ENCODE measurements at regions not wholly inside any gene's neighbourhood (a gene's known extent, or its start where the extent isn't known, plus 50 kb on each side); places are given as distances from the start of the nearest gene placed in this dataset.
"Not testable (repeated sequence)": the region's sequence is repeated elsewhere in the genome, so short reads cannot be mapped to it uniquely, and the experiment has no call there.

DNA sequence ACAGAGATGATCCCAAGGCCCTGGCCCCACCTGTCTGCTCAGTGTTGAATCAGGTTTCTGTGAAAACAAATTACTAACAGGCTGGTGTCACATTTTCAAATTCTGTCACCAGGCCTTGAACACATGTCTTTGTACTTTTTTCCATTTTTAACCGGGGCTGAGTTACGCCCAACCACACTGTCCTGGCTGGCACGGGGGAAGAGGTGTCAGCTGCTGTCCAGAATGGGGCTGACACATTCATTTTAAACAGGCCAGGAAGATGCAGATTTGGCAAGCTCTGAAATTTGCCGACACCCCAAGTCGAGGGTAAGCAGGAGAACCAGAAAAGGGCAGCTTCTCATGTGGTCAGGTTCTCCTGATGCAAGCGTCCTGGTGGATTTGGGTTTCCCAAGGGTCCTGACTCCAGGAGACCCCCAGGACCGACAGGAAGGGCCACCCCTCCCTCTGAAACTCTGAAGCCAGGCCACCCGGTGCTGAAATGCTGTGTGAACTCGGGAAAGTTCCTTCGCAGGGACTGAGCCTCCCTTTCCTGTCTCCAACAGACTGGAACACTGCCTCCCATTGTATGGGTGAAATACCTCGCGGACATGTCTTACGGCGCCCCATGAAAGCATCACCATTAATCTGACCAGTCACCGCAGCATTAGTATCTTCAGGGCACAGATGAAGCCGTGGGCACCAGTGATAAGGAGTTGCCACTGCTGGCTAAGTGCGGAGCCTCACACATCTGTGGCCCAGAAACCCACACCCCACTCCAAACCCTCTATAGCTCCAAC, 90.5 kb upstream of the METTL9 start:
- not testable (repeated sequence) for H3K27me3 ChIP-seq; H3K4me3 ChIP-seq (ENCODE audit: low read depth, low read length); DNase-seq; H3K9me3 ChIP-seq
- Histone ChIP-seq H3K36me3 (peaks cover 31% of the 10 kb centered on the region), H3K4me1 (peaks cover 18% of the 10 kb centered on the region)
- TF ChIP-seq, protein P1, sequence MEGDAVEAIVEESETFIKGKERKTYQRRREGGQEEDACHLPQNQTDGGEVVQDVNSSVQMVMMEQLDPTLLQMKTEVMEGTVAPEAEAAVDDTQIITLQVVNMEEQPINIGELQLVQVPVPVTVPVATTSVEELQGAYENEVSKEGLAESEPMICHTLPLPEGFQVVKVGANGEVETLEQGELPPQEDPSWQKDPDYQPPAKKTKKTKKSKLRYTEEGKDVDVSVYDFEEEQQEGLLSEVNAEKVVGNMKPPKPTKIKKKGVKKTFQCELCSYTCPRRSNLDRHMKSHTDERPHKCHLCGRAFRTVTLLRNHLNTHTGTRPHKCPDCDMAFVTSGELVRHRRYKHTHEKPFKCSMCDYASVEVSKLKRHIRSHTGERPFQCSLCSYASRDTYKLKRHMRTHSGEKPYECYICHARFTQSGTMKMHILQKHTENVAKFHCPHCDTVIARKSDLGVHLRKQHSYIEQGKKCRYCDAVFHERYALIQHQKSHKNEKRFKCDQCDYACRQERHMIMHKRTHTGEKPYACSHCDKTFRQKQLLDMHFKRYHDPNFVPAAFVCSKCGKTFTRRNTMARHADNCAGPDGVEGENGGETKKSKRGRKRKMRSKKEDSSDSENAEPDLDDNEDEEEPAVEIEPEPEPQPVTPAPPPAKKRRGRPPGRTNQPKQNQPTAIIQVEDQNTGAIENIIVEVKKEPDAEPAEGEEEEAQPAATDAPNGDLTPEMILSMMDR (IDR thresholded peaks at IDR 0.05; ENCODE audit: low read depth, low read length) = 0 out of 2 replicates have a peak, but pooled peaks have one; percentile 4

DNA sequence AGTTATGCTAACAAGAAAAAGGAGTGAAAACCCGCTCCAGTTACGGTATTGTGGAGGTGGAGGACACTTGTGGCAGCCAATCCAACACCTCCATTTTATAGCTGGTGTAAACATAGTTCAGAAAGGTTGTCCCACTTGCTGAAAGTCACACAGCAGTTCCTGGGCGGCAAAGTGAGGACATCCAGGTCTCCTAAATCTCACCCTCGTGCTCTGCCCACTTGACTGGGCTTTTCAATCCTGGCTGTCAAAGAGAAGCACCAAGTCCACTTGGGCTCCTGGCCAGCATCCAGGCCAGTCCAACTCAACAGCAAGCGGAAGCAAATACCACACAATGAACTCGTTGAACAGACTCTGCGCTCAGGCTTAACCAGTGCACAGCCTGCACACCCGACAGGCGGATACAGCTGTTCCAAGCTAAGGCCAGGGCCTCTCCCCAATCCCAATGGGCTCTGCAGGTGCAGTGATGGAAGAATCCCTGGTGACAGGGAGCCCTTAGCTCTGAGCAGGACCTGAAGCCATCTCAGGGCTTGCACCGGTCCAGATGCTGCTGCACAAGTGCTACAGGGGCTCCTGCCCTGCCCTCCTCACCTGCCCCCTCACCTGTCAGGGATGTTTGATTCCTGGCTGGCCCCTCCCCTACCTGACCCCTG, 89.8 kb upstream of the METTL9 start:
- Histone ChIP-seq H3K36me3 (peaks cover 37% of the 10 kb centered on the region), H3K4me1 (peaks cover 24% of the 10 kb centered on the region)
- H3K4me3 ChIP-seq (ENCODE audit: low read depth, low read length); H3K27me3 ChIP-seq; H3K9me3 ChIP-seq; DNase-seq: not testable (repeated sequence)

DNA sequence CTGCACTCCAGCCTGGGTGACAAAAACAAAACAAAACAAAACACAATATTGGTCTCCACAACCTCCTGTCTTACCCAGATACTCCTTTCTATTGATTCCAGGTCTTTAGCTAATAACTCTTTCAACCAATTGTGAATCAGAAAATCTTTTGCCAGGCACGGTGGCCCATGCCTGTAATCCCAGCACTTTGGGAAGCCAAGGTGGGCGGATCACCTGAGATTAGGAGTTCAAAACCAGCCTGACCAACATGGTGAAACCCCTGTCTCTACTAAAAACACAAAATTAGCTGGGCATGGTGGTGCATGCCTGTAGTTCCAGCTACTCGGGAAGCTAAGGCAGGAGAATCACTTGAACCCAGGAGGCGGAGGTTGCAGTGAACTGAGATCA, 88.5 kb upstream of the METTL9 start:
- DNase-seq; H3K9me3 ChIP-seq; H3K27me3 ChIP-seq; H3K4me3 ChIP-seq (ENCODE audit: low read depth, low read length): not testable (repeated sequence)
- H3K4me1 ChIP-seq = peaks cover 24% of the 10 kb centered on the region
- H3K36me3 ChIP-seq = peaks cover 37% of the 10 kb centered on the region

DNA sequence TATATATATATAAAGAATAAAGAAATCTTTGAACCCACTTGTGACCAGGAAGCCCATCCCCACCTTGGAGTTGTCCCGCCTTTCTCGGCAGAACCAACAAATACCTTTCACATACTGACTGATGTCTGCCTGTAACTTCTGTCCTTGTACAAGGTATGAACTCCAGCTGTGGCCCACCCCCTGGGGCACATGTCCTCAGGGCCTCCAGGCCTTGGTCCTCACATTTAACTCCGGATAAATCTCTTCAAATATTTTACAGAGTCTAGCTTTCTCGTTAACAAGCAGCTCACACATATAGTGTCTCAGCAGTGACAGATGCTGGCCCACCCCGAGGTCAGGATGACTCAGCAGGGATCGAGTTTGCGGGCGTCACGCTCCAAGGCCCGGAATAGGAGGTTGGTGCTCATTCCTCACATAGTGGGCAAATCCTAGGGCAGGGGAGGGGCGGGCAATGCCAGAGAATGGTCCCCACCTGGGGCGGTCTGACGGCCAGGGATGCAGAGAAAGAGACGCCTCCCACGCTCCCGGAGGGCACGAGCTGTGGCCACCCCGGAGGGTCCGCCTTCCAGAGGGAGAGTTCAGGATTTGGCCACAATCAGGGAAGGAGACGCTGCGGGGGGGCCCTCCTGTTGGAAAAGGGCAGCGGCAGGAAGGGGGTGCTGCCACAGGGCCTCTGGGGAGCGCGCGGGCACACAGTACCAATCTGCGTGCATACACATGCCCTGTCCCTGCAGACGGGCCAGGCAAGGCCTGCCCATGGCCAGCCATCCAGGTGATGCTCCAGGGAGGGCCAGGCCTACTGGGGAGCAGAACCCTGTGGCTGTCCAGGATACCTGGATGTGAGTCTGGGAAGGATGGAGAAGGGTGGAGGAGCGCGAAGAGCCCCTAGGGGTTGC, 87.8 kb upstream of the METTL9 start:
- peak; percentile 58 for DNase-seq
- not testable (repeated sequence) for H3K27me3 ChIP-seq; H3K4me3 ChIP-seq (ENCODE audit: low read depth, low read length); H3K9me3 ChIP-seq
- peaks cover 37% of the 10 kb centered on the region for H3K36me3 ChIP-seq
- H3K4me1 ChIP-seq = peaks cover 24% of the 10 kb centered on the region

DNA sequence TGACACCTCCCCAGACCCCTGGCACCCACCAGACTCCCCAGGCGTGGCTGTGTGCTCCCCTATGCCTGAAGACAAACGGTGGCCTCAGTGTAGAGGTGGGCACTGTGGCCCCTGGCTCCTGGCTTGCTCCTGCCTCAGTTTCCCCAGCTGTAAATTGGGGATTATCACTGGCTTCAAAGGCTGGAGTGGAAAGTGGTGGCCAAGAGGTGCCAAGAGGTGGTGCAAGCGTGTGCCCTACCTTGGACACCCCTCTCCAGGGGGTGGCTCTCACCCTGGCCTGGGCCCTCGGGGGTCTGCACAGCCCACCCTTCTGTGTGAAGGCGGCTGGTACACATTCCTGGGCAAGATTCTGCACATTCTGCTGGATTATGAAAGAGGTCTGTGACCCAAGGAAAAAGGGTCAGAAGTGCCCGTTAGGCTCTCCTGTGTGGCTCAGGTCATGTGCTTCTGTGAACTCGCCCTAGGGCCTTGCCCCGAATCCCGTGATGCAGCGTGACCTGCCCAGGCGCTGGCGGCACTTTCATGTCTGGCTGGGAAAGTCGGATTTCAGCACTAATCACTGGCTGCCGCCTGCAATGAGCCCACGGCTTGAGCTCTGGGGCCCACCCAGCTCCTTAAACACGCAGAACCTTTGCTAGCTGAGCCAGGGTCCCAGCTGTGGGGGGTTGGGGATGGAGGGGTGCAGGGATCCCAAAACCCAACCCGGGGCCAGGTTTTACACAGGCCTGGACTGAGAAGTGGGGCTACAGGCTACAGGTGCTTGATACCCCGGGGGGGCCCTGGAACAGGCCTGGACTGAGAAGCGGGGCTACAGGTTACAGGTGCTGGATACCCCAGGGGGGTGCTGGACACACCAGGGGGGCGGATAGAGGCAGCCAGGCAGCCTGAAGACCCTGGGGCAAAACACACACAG, 86.8 kb upstream of the METTL9 start:
- not testable (repeated sequence) for H3K4me3 ChIP-seq (ENCODE audit: low read depth, low read length); H3K27me3 ChIP-seq; H3K9me3 ChIP-seq
- Histone ChIP-seq H3K36me3 (peaks cover 37% of the 10 kb centered on the region), H3K4me1 (peaks cover 24% of the 10 kb centered on the region)
- DNase-seq = peak; percentile 42

DNA sequence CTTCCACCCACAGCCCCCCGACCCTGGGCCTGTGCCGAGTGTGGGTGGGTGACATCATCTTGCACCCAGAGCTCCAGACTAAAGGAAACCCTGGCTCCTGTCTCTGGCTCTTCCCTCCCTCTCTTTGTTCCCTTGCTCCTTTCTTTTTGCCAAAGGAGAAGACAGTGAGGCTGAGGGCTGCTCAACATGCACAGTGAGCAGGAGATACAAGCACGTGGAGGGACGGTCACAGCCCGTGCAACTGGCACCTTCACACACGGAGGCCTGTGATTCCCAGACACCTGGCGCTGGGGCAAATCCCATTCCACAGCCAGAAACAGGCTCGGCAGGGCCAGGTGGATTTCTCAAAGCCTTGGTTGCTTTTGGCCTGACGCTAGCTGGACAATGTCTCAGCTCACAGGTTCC, 86.0 kb upstream of the METTL9 start:
- not testable (repeated sequence) for H3K9me3 ChIP-seq; H3K4me3 ChIP-seq (ENCODE audit: low read depth, low read length); H3K27me3 ChIP-seq
- peaks cover 24% of the 10 kb centered on the region for H3K4me1 ChIP-seq
- H3K36me3 ChIP-seq = peaks cover 38% of the 10 kb centered on the region
- DNase-seq = peak; percentile 37

DNA sequence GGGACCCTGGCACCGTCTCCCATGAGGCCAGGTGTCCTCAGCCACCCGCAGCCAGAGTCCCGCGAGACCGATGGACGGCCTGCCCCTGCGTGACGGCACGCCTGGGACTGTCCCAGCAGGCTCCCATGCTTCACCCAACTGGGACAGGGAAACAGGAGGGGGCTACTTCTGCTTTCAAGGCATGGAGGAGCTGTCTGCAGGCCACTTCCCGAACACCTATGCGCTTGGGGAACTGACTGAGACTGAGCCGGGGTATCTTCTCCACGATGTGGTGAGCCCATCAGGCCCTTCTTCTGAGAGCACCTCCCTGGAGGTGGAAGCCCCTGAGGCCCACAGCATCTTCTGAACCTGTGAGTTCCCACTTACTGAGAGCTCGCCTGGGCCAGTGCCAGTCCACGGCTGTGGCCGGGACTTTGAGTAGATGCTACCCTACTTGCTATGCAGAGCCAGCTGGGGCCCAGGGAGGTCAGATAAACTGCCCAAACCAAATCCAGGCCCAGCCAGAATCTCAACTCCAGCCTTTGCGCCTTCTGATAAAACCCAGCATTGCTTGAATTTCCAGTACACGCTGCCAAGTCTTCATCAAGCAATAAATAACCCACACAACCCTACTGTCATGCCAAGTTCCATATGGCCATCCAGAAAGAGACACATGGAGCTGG, 85.4 kb upstream of the METTL9 start:
- not testable (repeated sequence) for H3K27me3 ChIP-seq; H3K9me3 ChIP-seq; H3K4me3 ChIP-seq (ENCODE audit: low read depth, low read length)
- peak; percentile 28 for DNase-seq
- H3K36me3 ChIP-seq = peaks cover 38% of the 10 kb centered on the region
- peaks cover 24% of the 10 kb centered on the region for H3K4me1 ChIP-seq

DNA sequence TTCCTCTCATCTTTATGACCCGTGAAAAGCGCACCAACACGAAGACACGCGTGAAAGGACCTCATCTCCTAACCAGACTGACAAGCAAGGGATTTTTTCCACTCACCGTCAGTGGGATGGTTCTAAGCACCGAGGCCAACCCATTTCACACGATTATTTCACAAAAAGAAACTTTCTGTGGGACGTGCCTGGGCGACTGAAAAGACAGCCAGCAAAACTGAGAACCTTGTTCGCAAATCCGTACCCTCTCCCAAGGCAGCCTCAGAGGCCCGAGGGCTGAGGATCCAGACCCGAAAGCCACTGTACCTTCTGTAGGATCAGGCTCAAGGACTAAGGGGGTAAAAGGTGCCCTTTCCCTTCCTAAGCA, 84.9 kb upstream of the METTL9 start:
- DNase-seq; H3K4me3 ChIP-seq (ENCODE audit: low read depth, low read length); H3K27me3 ChIP-seq; H3K9me3 ChIP-seq: not testable (repeated sequence)
- peaks cover 24% of the 10 kb centered on the region for H3K4me1 ChIP-seq
- H3K36me3 ChIP-seq = peaks cover 35% of the 10 kb centered on the region

DNA sequence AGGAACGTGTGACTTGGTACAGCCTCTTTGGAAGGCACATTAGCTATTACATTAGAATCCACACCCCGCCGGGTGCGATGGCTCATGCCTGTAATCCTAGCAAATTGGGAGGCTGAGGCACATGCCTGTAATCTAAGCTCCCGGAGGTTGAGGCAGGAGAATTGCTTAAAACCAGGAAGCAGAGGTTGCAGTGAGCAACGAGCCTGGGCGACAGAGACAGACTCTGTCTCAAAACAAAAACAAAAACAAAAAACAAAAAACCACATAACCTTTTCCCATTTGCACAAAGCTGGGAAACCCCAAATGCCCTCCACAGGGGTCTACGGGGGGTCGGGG, 82.7 kb upstream of the METTL9 start:
- not testable (repeated sequence) for H3K9me3 ChIP-seq; H3K4me3 ChIP-seq (ENCODE audit: low read depth, low read length); DNase-seq; H3K27me3 ChIP-seq
- H3K4me1 ChIP-seq = peaks cover 23% of the 10 kb centered on the region
- peaks cover 22% of the 10 kb centered on the region for H3K36me3 ChIP-seq

DNA sequence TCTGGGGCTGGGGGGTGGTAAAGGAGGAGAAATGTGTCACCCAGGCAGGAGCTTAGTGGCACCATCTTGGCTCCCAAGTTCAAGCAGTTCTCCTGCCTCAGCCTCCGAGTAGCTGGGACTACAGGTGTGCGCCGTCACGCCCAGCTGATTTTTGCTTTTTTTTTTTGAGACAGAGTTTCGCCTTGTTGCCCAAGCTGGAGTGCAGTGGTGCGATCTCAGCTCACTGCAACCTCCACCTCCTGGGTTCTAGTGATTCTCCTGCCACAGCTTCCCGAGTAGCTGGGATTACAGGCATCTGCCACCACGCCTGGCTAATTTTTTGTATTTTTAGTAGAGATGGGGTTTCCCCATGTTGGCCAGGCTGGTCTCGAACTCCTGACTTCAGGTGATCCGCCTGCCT, 82.1 kb upstream of the METTL9 start:
- DNase-seq, H3K9me3 ChIP-seq, H3K27me3 ChIP-seq: not testable (repeated sequence)
- peaks cover 17% of the 10 kb centered on the region for H3K4me1 ChIP-seq
- peaks cover 19% of the 10 kb centered on the region for H3K36me3 ChIP-seq
- peak overlapping the region; percentile 11; the same call in 1 of the 2 replicates for H3K4me3 ChIP-seq (ENCODE audit: low read depth, low read length)

DNA sequence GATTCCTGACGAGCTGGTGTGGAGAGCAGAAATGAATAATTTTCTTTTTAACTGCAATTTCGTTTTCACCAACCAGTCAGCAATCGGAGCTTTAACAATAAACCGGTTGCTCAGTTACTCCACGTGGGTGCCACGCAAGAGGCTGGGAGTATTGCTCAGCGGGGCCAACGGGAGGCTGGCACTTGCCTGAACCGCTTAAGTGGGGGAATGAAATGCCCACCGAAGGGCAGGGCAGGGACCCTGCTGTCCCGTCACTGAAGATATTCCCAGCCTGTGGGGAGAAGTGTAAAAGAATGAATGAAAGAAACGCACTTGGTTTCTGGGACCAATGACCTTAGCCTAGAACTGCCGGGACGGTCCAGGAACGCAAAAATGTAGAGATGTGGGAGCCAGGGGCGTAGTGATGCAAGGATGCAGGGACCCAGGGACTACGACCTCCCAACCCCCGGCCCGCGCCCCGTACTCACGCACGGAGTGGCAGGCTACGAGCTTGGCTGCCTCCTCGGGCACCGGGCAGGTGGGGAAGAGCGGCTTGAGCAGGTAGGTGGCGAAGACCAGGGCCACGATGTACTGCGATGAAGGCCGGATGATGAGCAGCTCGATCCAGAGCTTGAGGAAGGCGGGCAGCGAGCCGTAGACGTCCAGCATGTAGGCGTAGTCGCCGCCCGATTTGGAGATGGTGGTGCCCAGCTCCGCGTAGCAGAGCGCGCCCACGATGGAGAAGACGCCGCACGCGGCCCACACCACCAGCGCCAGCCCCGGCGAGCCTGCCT, 79.8 kb upstream of the METTL9 start:
- peak overlapping the region; percentile 76 for H3K4me3 ChIP-seq (ENCODE audit: low read depth, low read length)
- not testable (repeated sequence) for H3K4me1 ChIP-seq, H3K36me3 ChIP-seq, H3K9me3 ChIP-seq, DNase-seq, H3K27me3 ChIP-seq

DNA sequence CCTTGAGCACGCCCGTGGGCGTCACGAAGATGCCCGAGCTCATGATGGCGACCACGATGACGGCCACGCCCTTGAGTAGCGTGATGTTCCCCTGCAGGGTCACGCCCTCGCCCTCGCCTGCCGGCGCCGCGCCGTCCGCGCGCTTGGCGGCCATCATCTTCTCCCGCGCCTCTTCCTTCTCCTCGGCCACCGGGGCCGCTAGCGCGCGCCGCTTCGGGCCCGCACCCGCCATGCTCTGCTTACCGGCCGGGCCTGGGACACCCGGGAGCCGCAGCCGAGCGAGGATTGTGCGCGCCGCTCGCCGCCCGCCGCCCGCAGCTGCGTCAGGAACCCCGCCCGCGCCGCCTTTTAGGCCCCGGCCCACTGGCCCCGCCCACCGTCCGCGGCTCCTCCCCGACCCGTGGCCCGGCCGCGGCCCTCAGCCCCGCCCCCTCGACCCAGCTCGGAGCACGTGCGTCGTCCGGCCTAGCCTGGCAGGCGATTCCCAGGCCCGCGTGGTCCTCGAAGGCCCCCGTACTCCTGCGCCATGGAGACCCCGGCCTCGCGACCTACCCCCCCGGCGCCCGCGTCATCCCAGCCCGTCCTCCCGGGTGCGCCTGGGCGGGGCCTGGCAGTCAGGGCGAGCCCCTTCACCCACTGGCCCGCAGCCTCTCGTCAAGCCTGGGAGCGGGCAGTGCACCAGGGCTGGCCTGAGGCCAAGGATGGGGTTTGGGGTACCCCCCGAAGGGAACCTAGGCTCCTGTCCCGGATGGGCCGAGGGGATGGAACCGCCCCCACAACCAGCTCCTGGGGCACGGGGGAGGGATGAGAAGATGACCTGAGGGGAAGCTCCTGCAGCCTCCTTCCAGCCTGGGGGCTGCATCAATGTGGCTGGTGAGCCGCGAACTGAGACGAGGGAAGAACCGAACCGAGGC, 79.0 kb upstream of the METTL9 start:
- peak overlapping the region; percentile 76 for H3K4me3 ChIP-seq (ENCODE audit: low read depth, low read length)
- not testable (repeated sequence) for H3K36me3 ChIP-seq, H3K4me1 ChIP-seq, H3K9me3 ChIP-seq, H3K27me3 ChIP-seq
- peak; percentile 100 for DNase-seq
